Endothelial cell of umbilical vein (primary cell): ENCODE measurements at regions not wholly inside any gene's neighbourhood (a gene's known extent, or its start where the extent isn't known, plus 50 kb on each side); places are given as distances from the start of the nearest gene placed in this dataset.

Experiments used
- BruUV-seq: library from RNA; stranded (reverse); fragments of 400-500 nt; replicated peaks from 2 replicates; lab custom pipeline; 2021; lab: Mats Ljungman, UMichigan
- CTCF ChIA-PET: fragments of 300-600, 350-600 bp; sonication (Branson Sonifier 250); formaldehyde crosslinking; loops from one replicate; lab custom pipeline; 2021; ENCODE audit warnings: antibody characterized with exemption, inconsistent platforms; lab: Charles Lee
- POLR2A ChIA-PET: fragments of 300-600, 350-600 bp; sonication (Branson Sonifier 250); formaldehyde crosslinking; loops from one replicate; lab custom pipeline; 2021; ENCODE audit warnings: antibody characterized with exemption, inconsistent platforms; lab: Charles Lee
- DNase-seq: peaks from one replicate; pipeline ENCODE4 v3.0.0-alpha.2; 2011; ENCODE audit warnings: low read depth, low spot score
- FAIRE-seq: peaks from 2 replicates; lab custom pipeline; 2011; peaks lifted over from hg19 to GRCh38; lab: Jason Lieb, UNC
- H2AFZ ChIP-seq: 2 replicates; pipeline ENCODE4 v1.6.0; 2012; ENCODE audit warnings: low read depth, low read length, control low read depth, inconsistent platforms
- H3K27ac ChIP-seq: 2 replicates; pipeline ENCODE4 v1.5.1; 2011; ENCODE audit warnings: low read depth, mild to moderate bottlenecking, control low read depth, low read length, moderate library complexity; ENCODE audit not compliant: insufficient read depth
- H3K27me3 ChIP-seq, 2 experiments: 2 replicates each; pipeline versions ENCODE4 v1.6.0 to v1.6.1; 2011; ENCODE audit warnings: low read length in 2 of 2, mixed read lengths in 1 of 2; ENCODE audit not compliant: control insufficient read depth in 2 of 2, insufficient read depth in 2 of 2
- H3K36me3 ChIP-seq, 2 experiments: 2 replicates in 1 of 2; 3 replicates in 1 of 2; pipeline ENCODE4 v1.5.1; 2011; ENCODE audit warnings: low read length in 2 of 2, mild to moderate bottlenecking in 1 of 2, moderate library complexity in 1 of 2; ENCODE audit not compliant: control insufficient read depth in 2 of 2, insufficient read depth in 2 of 2; ENCODE audit errors: extremely low read depth in 1 of 2
- H3K4me1 ChIP-seq: 3 replicates; pipeline ENCODE4 v1.5.1; 2011; ENCODE audit warnings: mild to moderate bottlenecking, low read length; ENCODE audit not compliant: control insufficient read depth, insufficient read depth; ENCODE audit errors: extremely low read depth
- H3K4me2 ChIP-seq: 2 replicates; pipeline ENCODE4 v1.6.1; 2011; ENCODE audit warnings: low read length, control low read depth, mixed read lengths; ENCODE audit not compliant: insufficient read depth
- H3K4me3 ChIP-seq, 3 experiments: fragments of 200-600 bp in 1 of 3; sonication (generic), shearing (Covaris generic) in 1 of 3; replicated peaks in 1 of 3; 2 replicates each; pipeline ENCODE4 v1.5.1; 2011 to 2016; ENCODE audit warnings: control low read depth in 3 of 3, low read length in 3 of 3, mild to moderate bottlenecking in 2 of 3, inconsistent platforms in 1 of 3, low read depth in 1 of 3, moderate library complexity in 1 of 3; ENCODE audit not compliant: insufficient read depth in 1 of 3
- H3K79me2 ChIP-seq: 2 replicates; pipeline ENCODE4 v1.6.0; 2012; ENCODE audit warnings: low read length, inconsistent platforms; ENCODE audit not compliant: control insufficient read depth, insufficient read depth
- H3K9ac ChIP-seq: replicated peaks from 2 replicates; pipeline ENCODE3; 2011; ENCODE audit warnings: low read length, control low read depth; ENCODE audit not compliant: insufficient read depth; ENCODE audit errors: extremely low read depth
- H3K9me1 ChIP-seq: replicated peaks from 3 replicates; pipeline ENCODE4 v1.6.0; 2011; ENCODE audit warnings: mild to moderate bottlenecking, low read length; ENCODE audit not compliant: control insufficient read depth, insufficient read depth; ENCODE audit errors: extremely low read depth
- H3K9me3 ChIP-seq: replicated peaks from 2 replicates; pipeline ENCODE4 v1.5.1; 2012; ENCODE audit warnings: low read length, inconsistent platforms; ENCODE audit not compliant: control insufficient read depth, insufficient read depth
- H4K20me1 ChIP-seq: replicated peaks from 2 replicates; pipeline ENCODE3; 2011; ENCODE audit warnings: mild to moderate bottlenecking, low read length; ENCODE audit not compliant: control insufficient read depth, insufficient read depth; ENCODE audit errors: extremely low read depth
- EZH2 ChIP-seq: IDR thresholded peaks from 2 replicates; pipeline ENCODE4 v1.6.1; 2012; ENCODE audit warnings: borderline replicate concordance, low read depth, mild to moderate bottlenecking, moderate library complexity, low read length, inconsistent platforms; ENCODE audit not compliant: severe bottlenecking
- FOS ChIP-seq: IDR thresholded peaks from 2 replicates; pipeline ENCODE4 v1.6.1; 2011; ENCODE audit warnings: mild to moderate bottlenecking, low read length, moderate library complexity, borderline replicate concordance; ENCODE audit not compliant: insufficient read depth
- GATA2 ChIP-seq: IDR thresholded peaks from 2 replicates; pipeline ENCODE4 v1.7.0; 2011; ENCODE audit warnings: low read depth, mild to moderate bottlenecking, moderate library complexity, mixed read lengths, low read length; ENCODE audit not compliant: insufficient read length, insufficient read depth
- JUN ChIP-seq: IDR thresholded peaks from 2 replicates; pipeline ENCODE4 v1.6.1; 2011; ENCODE audit warnings: borderline replicate concordance, low read depth; ENCODE audit not compliant: insufficient read length, insufficient read depth
- MYC ChIP-seq: IDR thresholded peaks from one replicate; pipeline ENCODE4 v1.6.1; 2011; ENCODE audit warnings: mild to moderate bottlenecking, low read depth, low read length
- POLR2A ChIP-seq: IDR thresholded peaks from 2 replicates; pipeline ENCODE4 v1.6.1; 2012; ENCODE audit warnings: low read depth, mild to moderate bottlenecking, control low read depth, low read length
- POLR2AphosphoS5 ChIP-seq: IDR thresholded peaks from 2 replicates; pipeline ENCODE4 v1.6.1; 2012; ENCODE audit warnings: low read depth, mild to moderate bottlenecking, control low read depth, low read length, moderate library complexity; ENCODE audit not compliant: insufficient read depth
- dilution Hi-C: fragments of 300-500 bp; cut with MboI; formaldehyde crosslinking; loops from one replicate; pipeline ENCODE4 v1.15.0; 2019; ENCODE audit warnings: low sequenced_read_pairs; ENCODE audit not compliant: extremely low pct_ligation_motif_present
- intact Hi-C: fragments of 100-400 bp; cut with micrococcal nuclease; formaldehyde crosslinking; loops from one replicate; pipeline ENCODE4 v1.10.0; 2022
- TF ChIP-seq, protein P1 (sequence below): IDR thresholded peaks from 2 replicates; pipeline ENCODE4 v1.6.1; 2011; ENCODE audit not compliant: insufficient read depth, insufficient read length
- TF ChIP-seq, protein P2 (sequence below), 2 donors: IDR thresholded peaks; 1 replicate in 1 of 2; 2 replicates in 1 of 2; pipeline ENCODE4 v1.5.1; 2011; ENCODE audit warnings: low read length in 2 of 2, mild to moderate bottlenecking in 2 of 2, moderate library complexity in 2 of 2, control low read depth in 1 of 2, inconsistent platforms in 1 of 2, low read depth in 1 of 2; ENCODE audit not compliant: insufficient read depth in 1 of 2; ENCODE audit errors: extremely low read depth in 1 of 2

DNA sequence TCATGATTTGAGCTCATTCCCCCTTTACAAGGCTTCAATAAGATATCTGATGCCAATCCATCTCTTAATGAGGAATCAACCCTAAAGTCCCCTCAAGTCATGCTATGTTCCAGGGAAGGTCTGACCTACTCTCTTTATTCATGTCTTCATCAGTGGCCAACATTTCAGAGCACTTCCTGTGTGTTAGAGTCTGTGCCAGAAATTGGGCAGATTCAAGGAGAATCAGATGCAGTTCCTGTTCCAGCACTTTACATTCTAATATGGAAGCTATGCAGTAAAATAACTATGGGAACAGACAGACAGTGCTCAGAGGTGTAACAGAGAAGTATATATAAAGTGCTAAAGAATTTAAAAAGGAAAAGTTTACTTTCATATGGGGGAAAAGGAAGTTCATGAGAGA lies 193.4 kb upstream of the NR4A3 start:
- ChIA-PET POLR2A (no interaction called here), CTCF (no interaction called here)
- Histone ChIP-seq H3K4me3 (no peak overlapping the region), H3K79me2 (no peaks in the 10 kb centered on the region), H3K9ac (no peak overlapping the region), H3K4me2 (no peak overlapping the region), H3K9me1 (no peaks in the 10 kb centered on the region), H3K27me3 (no peaks in the 10 kb centered on the region), H4K20me1 (no peaks in the 10 kb centered on the region), H3K36me3 (no peaks in the 10 kb centered on the region), H3K9me3 (no peaks in the 10 kb centered on the region), H3K4me1 (no peaks in the 10 kb centered on the region), H3K27ac (no peak overlapping the region), H2AFZ (no peak overlapping the region)
- dilution Hi-C loops (no loop called here), intact Hi-C loops (no loop called here)
- no peak for FAIRE-seq
- DNase-seq, result no peak
- BruUV-seq, result no TSS peak
- TF ChIP-seq MYC (no peak), GATA2 (no peak), EZH2 (no peak), POLR2A (no peak), FOS (no peak), JUN (no peak), POLR2AphosphoS5 (no peak)
- TF ChIP-seq, protein P1, sequence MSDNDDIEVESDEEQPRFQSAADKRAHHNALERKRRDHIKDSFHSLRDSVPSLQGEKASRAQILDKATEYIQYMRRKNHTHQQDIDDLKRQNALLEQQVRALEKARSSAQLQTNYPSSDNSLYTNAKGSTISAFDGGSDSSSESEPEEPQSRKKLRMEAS, result no peak
- TF ChIP-seq, protein P2, sequence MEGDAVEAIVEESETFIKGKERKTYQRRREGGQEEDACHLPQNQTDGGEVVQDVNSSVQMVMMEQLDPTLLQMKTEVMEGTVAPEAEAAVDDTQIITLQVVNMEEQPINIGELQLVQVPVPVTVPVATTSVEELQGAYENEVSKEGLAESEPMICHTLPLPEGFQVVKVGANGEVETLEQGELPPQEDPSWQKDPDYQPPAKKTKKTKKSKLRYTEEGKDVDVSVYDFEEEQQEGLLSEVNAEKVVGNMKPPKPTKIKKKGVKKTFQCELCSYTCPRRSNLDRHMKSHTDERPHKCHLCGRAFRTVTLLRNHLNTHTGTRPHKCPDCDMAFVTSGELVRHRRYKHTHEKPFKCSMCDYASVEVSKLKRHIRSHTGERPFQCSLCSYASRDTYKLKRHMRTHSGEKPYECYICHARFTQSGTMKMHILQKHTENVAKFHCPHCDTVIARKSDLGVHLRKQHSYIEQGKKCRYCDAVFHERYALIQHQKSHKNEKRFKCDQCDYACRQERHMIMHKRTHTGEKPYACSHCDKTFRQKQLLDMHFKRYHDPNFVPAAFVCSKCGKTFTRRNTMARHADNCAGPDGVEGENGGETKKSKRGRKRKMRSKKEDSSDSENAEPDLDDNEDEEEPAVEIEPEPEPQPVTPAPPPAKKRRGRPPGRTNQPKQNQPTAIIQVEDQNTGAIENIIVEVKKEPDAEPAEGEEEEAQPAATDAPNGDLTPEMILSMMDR (IDR thresholded peaks at IDR 0.05; ENCODE audit: extremely low read depth in 1 of 2, insufficient read depth in 1 of 2, low read depth in 1 of 2, low read length in 2 of 2), result no peak
